HepG2 (cell line): ENCODE measurements at regions not wholly inside any gene's neighbourhood (a gene's known extent, or its start where the extent isn't known, plus 50 kb on each side); places are given as distances from the start of the nearest gene placed in this dataset.

Source experiments
- ATAC-seq: fragments of 200-7000 bp; cut with Tn5 transposase; 3 replicates; pipeline ENCODE4 v1.9.1; 2020; ENCODE audit warnings: mild to moderate bottlenecking, moderate library complexity
- BruUV-seq: library from RNA; stranded (reverse); fragments of 400-500 nt; replicated peaks from 2 replicates; lab custom pipeline; 2021; lab: Mats Ljungman, UMichigan
- CTCF ChIA-PET: fragments of 300-600 bp; formaldehyde crosslinking; extraction: SDS; loops from one replicate; lab custom pipeline; 2021; ENCODE audit warnings: low total read pairs, inconsistent platforms, low intra/inter-chr PET ratio; lab: Yijun Ruan, JAX
- POLR2A ChIA-PET: fragments of 350-600 bp; sonication (Branson Sonifier 250); formaldehyde crosslinking; loops from one replicate; lab custom pipeline; 2020; ENCODE audit warnings: antibody characterized with exemption, inconsistent platforms; lab: Yijun Ruan, JAX
- DNase-seq: peaks from one replicate; pipeline ENCODE4 v3.0.0-alpha.2; 2015; ENCODE audit warnings: low spot score
- FAIRE-seq: peaks from 3 replicates; lab custom pipeline; 2011; peaks lifted over from hg19 to GRCh38; lab: Jason Lieb, UNC
- H2AFZ ChIP-seq: one replicate; pipeline ENCODE4 v1.6.1; 2011; ENCODE audit warnings: low read length, inconsistent platforms
- H3K27ac ChIP-seq: fragments of 300-600 bp; 3 replicates; pipeline ENCODE4 v1.8.0; 2011; ENCODE audit warnings: mixed run types, mild to moderate bottlenecking, mixed read lengths, low read length, inconsistent platforms; ENCODE audit not compliant: insufficient read depth; ENCODE audit errors: extremely low read length
- H3K27me3 ChIP-seq, 2 experiments: fragments of 200-600 bp in 1 of 2; 2 replicates in 1 of 2; 3 replicates in 1 of 2; pipeline versions ENCODE4 v1.6.0 to v1.8.0; 2011; ENCODE audit warnings: low read length in 2 of 2, mild to moderate bottlenecking in 2 of 2, moderate library complexity in 2 of 2, inconsistent platforms in 1 of 2; ENCODE audit not compliant: insufficient read depth in 2 of 2, control insufficient read depth in 1 of 2
- H3K36me3 ChIP-seq, 2 experiments: fragments of 200-600 bp in 1 of 2; replicated peaks in 1 of 2; 2 replicates in 1 of 2; 3 replicates in 1 of 2; pipeline versions ENCODE4 v1.5.1 to v1.8.0; 2011; ENCODE audit warnings: low read length in 2 of 2, inconsistent platforms in 1 of 2; ENCODE audit not compliant: insufficient read depth in 2 of 2, control insufficient read depth in 1 of 2
- H3K4me1 ChIP-seq: 2 replicates; pipeline ENCODE4 v1.5.1; 2012; ENCODE audit warnings: low read length, inconsistent platforms; ENCODE audit not compliant: insufficient read depth
- H3K4me2 ChIP-seq: 2 replicates; pipeline ENCODE4 v1.6.0; 2011; ENCODE audit warnings: low read depth, low read length, inconsistent platforms
- H3K4me3 ChIP-seq, 3 experiments: fragments of 200-600 bp in 1 of 3; sonication (generic), shearing (Covaris generic) in 1 of 3; replicated peaks in 1 of 3; 2 replicates each; pipeline ENCODE4 v1.5.1; 2011 to 2016; ENCODE audit warnings: low read length in 3 of 3, inconsistent platforms in 2 of 3, low read depth in 2 of 3, mild to moderate bottlenecking in 2 of 3, control low read depth in 1 of 3, mixed read lengths in 1 of 3; ENCODE audit not compliant: insufficient read depth in 1 of 3
- H3K79me2 ChIP-seq: one replicate; pipeline ENCODE4 v1.6.1; 2011; ENCODE audit warnings: low read length, inconsistent platforms; ENCODE audit not compliant: insufficient read depth
- H3K9ac ChIP-seq: 2 replicates; pipeline ENCODE4 v1.6.0; 2011; ENCODE audit warnings: mild to moderate bottlenecking, low read depth, low read length, inconsistent platforms; ENCODE audit not compliant: insufficient read depth
- H3K9me3 ChIP-seq: 2 replicates; pipeline ENCODE4 v1.5.1; 2012; ENCODE audit warnings: mild to moderate bottlenecking, low read length
- H4K20me1 ChIP-seq: 2 replicates; pipeline ENCODE4 v1.6.0; 2011; ENCODE audit warnings: inconsistent platforms, mild to moderate bottlenecking, low read length, moderate library complexity; ENCODE audit not compliant: insufficient read depth
- AKAP8 ChIP-seq: sonication (generic); formaldehyde crosslinking; IDR thresholded peaks from 2 replicates; pipeline ENCODE4 v1.5.1; 2020; ENCODE audit warnings: mild to moderate bottlenecking, missing genetic modification reagents
- FOXJ3 ChIP-seq: sonication (generic); formaldehyde crosslinking; IDR thresholded peaks from 2 replicates; pipeline ENCODE4 v1.4.0; 2020; ENCODE audit warnings: missing genetic modification reagents, mild to moderate bottlenecking, borderline replicate concordance
- IRF9 ChIP-seq: sonication (generic); formaldehyde crosslinking; IDR thresholded peaks from 2 replicates; pipeline ENCODE4 v1.8.0; 2022; ENCODE audit warnings: missing genetic modification reagents, mild to moderate bottlenecking, borderline replicate concordance
- MYC ChIP-seq: sonication (generic); formaldehyde crosslinking; IDR thresholded peaks from 2 replicates; pipeline ENCODE4 v1.9.0; 2021; ENCODE audit warnings: missing genetic modification reagents, borderline replicate concordance
- THAP9 ChIP-seq: sonication (generic); formaldehyde crosslinking; IDR thresholded peaks from 2 replicates; pipeline ENCODE4; 2020; ENCODE audit warnings: missing genetic modification reagents, mild to moderate bottlenecking, borderline replicate concordance
- TSC22D2 ChIP-seq: sonication (generic); formaldehyde crosslinking; IDR thresholded peaks from 2 replicates; pipeline ENCODE4 v1.5.1; 2020; ENCODE audit warnings: missing genetic modification reagents, mild to moderate bottlenecking, borderline replicate concordance
- ZEB1 ChIP-seq: IDR thresholded peaks from 2 replicates; pipeline ENCODE4 v1.6.1; 2012; ENCODE audit warnings: mild to moderate bottlenecking, low read depth, inconsistent platforms; ENCODE audit not compliant: insufficient replicate concordance
- WGBS: methylation state at CpG from one replicate; pipeline ENCODE4 v1.1.6; 2017; ENCODE audit warnings: low lambda C conversion rate; 5-methylcytosine and 5-hydroxymethylcytosine counted together
- in situ Hi-C: cut with HindIII; loops from 2 replicates; pipeline ENCODE4 v1.10.0; 2017; ENCODE audit warnings: low pct_unique_long_range_greater_than_20kb; ENCODE audit not compliant: extremely low pct_ligation_motif_present
- intact Hi-C: fragments of 100-400 bp; cut with micrococcal nuclease; formaldehyde crosslinking; loops from one replicate; pipeline ENCODE4 v1.10.0; 2022; ENCODE audit not compliant: unreplicated experiment
- TF ChIP-seq, protein P1 (sequence below): sonication (generic); formaldehyde crosslinking; IDR thresholded peaks from 2 replicates; pipeline ENCODE4 v1.8.1; 2023; ENCODE audit warnings: mild to moderate bottlenecking, missing genetic modification reagents, borderline replicate concordance

GRCh38 chr12:68508576-68508975 is 102.1 kb upstream of the RAP1B start (continued):
- TF ChIP-seq THAP9 (CRISPR knock-in tag) (no peak), MYC (CRISPR knock-in tag) (no peak), TSC22D2 (no peak), ZEB1 (no peak)

- no peak for FAIRE-seq
- Histone ChIP-seq H3K27ac (no peak overlapping the region), H2AFZ (no peak overlapping the region), H3K9ac (no peak overlapping the region), H3K27me3 (no peaks in the 10 kb centered on the region), H3K36me3 (no peaks in the 10 kb centered on the region), H4K20me1 (no peaks in the 10 kb centered on the region), H3K79me2 (no peaks in the 10 kb centered on the region), H3K9me3 (no peaks in the 10 kb centered on the region), H3K4me1 (no peaks in the 10 kb centered on the region), H3K4me2 (no peak overlapping the region), H3K4me3 (no peak overlapping the region)
- ATAC-seq = no peak
- BruUV-seq = no TSS peak
- ChIA-PET CTCF (no interaction called here), POLR2A (no interaction called here)
- intact Hi-C loops = no loop called here
- DNase-seq = no peak
- in situ Hi-C loops = no loop called here
- TF ChIP-seq AKAP8 (CRISPR knock-in tag) (no peak), IRF9 (CRISPR knock-in tag) (no peak), FOXJ3 (no peak)
- TF ChIP-seq, protein P1, sequence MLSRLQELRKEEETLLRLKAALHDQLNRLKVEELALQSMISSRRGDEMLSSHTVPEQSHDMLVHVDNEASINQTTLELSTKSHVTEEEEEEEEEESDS = no peak
- WGBS = 47% methylated on average over 4 of the region's 4 CpGs
These were observed 101.5 kb upstream of the RAP1B start for GRCh38 chr12:68509242-68509641.
